HG03139 (cell line): ENCODE measurements at regions not wholly inside any gene's neighbourhood (a gene's known extent, or its start where the extent isn't known, plus 50 kb on each side); places are given as distances from the start of the nearest gene placed in this dataset.
"Not testable (repeated sequence)": the region's sequence is repeated elsewhere in the genome, so short reads cannot be mapped to it uniquely, and the experiment has no call there.

Experiments used
- ATAC-seq: cut with Tn5 transposase; IDR thresholded peaks from one replicate; pipeline ENCODE4 v1.9.1; 2021; ENCODE audit not compliant: unreplicated experiment

DNA sequence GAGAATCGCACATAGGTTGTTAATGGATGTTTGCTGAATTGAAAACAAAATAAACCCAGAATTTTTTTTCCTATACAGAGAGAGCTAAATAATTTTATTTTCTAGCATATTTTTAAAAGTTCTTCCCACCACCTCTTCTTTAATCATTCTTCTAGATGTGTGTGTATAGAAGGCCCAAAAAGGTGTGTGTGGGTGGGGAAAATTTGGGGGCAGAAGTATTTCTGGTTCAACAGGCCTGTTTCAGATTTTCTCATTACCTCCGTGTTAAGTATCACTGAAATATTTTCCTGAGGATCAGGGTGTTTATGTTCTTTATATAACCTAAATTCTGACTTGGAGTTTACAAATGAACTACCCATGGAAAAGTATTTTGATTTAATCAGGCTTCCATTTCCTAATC lies 144.2 kb upstream of the ZNF804B start:
- ATAC-seq = no peak

DNA sequence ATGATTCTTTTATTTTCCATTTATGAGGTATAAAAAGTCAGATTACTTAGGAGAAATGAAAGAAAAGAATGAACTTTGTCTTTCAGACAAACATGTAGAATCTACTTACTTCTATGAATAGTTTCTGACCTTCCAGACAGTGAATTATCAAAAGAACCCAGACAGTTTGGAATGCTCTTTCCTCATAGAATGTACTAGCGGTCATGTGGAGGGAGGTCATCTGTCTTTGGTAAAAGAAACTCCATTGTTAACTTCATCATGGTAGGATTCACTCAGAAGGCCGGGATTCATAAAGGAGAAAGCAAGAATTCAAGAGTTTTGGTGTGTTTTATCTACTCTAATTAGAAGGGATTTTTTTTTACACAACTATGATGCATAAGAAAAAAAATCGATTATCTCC lies 144.8 kb upstream of the ZNF804B start:
- ATAC-seq = no peak

DNA sequence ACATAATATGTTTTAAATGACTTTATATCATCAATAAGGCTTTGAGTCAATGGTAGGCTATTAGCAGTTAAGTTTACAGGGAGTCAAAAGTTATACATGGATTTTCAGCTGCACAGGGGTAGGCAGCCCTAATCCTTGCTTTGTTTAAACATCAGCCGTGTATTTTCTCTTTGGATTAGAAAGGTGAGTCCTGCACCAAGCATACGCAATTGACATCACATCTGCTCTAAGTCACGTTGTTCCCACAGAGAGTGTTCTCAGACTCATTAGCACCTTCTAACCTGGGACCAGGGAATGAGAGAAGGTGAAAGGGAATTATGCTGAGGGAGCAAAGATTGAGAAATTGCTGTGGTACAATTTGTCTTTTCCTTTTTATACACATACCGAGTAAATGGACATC lies 148.6 kb upstream of the ZNF804B start:
- ATAC-seq = no peak

DNA sequence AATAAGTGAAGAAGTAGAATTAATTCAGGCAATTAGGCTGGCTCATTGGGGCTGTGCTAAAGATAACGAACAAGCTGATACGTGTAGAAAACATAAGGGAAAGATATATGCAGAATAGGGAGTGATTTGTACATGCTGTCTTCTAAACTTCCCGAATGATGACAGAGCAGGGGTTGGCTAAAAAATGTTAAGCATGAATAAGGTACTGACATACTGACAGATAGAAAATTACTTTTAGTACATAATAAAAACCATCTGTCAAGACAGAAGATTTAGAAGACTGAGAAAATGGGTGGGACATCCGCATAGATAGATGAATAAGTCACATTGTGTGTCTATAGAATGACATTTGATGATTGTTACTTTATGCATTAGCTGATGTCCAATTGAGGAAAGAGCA lies 158.8 kb upstream of the ZNF804B start:
- ATAC-seq = no peak

DNA sequence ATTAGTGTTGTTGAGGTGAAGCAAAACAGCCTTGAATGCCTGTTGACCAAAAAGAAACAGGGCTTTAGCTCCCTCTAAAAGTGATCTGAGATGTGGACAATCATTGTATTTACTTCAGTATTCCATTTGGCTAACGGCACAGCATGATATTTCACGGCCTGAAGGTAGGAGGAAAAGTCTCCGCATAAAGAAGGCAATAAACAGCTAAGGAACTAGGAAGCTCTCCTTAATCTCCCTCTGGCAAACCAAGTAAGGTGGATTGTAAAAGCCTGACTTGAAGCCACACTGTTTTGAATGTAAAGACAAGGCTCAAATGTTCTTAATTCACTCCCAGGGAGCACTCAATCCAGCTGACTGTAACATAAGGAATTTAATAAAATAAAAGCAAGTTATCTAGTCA lies 160.0 kb upstream of the ZNF804B start:
- ATAC-seq = no peak

DNA sequence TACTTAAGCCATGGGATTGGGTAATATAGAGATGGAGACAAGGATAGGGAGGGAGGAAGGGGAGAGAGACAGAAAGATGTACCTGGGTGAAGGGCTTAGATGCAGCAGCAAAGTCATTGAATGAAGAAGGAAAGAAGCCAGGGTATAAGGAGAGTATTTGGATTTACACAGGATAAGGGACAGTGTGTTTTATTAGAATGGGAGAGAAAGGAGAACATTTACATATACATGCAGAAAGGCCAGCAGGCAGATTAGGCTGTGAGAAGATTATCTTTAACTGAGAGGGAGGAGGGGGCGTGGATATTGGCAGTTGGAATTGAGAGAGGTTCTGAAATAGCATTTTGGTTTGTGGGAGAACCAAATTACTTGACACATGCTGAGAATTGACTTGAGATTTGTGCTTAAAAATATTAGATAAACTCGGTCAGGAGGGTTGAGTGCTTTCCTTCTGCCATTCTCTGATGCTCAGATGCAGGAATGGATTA lies 161.5 kb upstream of the ZNF804B start:
- ATAC-seq = no peak

DNA sequence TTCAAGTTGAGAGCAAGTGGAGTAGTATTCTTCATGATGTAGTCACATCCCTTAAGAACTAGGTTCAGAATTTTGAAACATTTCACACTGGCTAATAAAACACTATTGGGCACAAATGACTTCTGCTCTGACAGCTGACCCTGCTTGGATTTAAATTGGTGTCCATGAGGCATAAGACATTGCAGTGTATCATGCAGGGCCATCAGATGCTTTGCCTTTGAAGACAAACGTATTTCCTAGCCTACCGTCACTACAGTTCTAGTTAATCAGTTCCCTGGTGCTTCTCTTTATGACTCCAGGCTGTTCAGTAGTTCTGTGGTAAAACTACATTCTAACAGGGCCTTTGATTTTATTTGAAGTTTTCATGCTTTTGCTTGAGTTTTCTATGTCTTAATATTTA lies 168.5 kb upstream of the ZNF804B start:
- no peak for ATAC-seq

DNA sequence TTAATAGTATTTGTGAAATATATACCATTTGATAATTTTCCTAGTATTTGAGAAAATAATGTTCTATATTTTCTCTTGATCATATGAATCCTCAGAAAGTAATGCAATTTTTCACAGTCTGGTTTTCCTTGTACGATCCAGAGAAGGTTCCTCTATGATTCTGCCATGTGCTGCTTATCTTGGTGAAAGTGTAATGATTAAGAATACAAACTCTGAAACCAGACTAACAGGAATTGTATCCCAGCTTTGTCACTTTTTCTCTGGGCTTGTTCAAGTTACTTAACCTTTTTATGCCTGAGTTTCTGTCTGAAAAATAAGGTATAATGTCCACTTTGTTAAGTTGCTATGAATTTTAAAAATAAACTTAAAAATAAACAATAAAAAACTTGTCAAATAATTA lies 169.6 kb upstream of the ZNF804B start:
- ATAC-seq = no peak

DNA sequence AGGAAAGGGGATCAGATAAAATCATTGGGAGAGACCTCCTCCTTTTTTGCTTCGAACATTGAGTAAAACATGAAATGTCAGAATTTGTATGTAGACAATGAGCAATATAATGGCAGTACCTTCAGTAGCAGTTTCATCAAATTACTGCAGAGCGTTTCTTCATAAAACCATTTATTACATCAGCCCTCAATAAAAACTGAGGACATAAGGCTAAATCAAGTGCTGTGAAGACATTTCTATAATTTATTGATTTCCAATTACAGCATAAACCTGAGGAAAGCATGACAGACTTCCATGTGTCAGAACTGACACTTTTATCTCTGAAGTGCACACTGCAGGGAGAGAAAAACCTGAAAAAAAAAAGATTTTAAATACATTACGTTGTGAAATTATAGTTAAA lies 172.6 kb upstream of the ZNF804B start:
- ATAC-seq = no peak

DNA sequence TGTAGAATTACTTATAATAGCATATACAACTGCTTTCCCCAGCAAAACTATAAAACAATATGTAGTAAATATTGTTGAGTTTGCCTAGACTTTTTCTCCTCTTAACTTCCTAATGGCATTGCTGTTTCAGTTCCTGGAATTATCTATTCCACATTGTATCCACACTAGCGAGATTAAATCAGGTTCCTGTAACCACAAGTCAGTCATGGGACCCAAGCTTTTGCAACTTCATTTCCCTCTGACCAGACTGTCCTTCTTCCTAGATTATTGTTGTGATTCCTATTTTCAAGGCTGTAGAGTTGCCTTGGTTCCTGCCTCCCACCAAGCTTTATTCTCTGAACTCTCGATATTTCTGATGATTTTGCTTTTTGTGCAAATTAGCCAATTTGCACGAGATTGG lies 173.3 kb upstream of the ZNF804B start:
- ATAC-seq = no peak

DNA sequence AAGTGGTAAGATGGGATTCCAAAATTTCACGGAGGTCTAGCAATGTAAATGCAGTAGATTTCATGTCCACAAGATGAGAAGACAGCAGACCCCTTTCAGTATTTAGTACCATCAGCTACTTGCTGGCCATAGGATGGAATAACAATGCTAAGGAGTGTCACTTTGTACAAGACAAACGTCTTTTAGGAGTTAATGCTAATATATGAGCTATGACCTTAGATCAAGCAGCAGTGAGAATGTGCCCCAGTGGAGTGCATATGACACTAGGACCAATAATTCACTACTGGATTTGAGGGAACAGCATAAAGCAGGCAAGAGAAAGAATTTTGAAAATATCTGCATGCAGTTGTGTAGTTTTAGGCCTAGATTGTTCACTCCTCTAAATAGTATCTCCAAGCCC lies 182.8 kb upstream of the ZNF804B start:
- no peak for ATAC-seq

DNA sequence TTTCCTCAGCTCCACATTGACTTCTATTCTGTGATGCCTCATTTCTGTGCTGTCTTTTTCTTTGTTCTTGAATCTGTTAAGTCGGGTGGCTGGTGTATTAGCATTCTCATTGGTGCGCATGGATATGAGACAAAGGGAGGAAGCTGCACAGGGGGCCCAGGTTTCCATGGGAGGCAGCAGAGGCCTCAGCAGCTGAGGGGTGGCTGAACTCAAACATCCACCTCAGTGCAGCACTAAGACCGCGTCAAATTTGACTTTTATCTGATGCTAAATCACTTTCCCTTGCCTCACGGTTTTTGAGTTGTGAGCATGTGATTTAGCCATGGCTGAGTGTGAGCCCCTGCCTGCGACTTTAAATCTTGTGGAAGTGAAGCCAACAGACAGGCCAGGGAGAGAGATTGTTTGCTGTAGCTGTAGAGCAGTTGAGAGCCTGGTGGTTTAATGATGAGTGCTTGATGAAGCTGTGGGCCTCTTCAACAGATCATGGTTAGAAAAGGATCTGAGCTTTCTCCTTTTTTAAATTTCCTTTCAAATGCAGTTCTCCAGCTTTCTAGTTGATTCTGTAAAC lies 193.3 kb upstream of the ZNF804B start:
- no peak for ATAC-seq

DNA sequence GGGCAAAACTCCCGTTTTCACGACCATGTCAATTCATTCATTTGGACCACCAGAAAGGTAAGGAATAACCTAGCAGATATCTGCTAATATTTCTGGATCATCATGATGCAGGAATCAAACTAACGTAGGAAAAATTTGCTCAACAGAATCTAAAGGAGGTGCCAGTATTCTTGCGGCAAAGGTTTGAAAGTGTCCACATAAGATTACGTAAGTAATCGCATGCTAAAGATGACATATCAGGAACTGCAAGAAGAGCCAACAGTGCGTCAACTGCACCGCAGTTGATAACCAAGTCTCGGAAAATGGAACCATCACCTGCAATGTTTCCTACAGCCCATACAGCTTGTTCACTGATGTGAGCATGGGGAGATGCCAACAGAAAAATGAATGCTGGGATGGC lies 194.1 kb upstream of the ZNF804B start:
- ATAC-seq = no peak

DNA sequence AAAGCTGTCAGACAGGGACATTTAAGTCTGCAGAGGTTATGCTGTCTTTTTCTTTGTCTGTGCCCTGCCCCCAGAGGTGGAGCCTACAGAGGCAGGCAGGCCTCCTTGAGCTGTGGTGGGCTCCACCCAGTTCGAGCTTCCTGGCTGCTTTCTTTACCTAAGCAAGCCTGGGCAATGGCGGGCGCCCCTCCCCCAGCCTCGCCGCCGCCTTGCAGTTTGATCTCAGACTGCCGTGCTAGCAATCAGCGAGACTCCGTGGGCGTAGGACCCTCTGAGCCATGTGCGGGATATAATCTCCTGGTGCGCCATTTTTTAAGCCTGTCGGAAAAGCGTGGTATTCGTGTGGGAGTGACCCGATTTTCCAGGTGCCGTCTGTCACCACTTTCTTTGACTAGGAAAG lies 203.1 kb upstream of the ZNF804B start:
- not testable (repeated sequence) for ATAC-seq

DNA sequence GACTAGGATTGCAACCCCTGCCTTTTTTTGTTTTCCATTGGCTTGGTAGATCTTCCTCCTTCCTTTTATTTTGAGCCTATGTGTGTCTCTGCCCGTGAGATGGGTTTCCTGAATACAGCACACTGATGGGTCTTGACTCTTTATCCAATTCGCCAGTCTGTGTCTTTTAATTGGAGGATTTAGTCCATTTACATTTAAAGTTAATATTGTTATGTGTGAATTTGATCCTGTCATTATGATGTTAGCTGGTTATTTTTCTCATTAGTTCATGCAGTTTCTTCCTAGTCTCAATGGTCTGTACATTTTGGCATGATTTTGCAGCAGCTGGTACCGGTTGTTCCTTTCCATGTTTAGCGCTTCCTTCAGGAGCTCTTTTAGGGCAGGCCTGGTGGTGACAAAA lies 204.7 kb upstream of the ZNF804B start:
- ATAC-seq = not testable (repeated sequence)

DNA sequence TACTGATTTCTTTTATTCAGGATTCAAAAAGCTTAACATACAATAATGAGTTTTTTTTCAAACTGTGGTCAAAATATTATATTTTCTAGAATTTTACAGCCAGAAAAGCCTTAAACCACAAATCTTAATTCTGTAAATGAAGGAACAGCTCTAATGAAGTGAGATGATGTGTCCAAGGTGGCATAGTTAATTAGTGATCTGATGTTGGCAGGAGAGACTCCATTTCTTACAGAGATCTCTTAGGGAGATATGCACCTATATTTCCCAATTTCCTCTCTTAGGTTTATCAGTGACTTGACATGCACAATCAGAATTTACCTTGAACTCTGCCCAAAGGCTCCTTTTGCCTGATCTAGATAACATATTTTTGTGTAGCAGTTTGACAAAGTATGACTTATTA lies 211.1 kb upstream of the ZNF804B start:
- ATAC-seq = no peak

DNA sequence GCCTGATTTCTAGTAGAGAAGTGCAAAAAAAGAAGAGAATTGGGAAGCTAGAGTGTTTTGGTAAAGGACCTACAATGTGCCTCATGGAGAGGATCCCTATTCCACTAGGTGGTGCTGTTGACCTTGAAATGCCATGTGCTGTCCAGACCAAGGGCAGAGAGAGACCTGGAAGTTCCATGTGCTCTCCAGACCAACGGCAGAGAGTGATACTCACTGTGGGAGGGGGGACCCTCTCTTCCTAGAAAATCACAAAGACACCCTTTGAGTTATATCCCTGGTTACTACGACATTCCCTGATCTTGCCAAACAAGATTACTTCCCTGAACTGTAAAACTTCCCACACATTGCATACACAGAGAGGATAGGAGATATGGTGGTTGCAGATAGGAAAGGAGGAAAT lies 212.7 kb upstream of the ZNF804B start:
- ATAC-seq = no peak

DNA sequence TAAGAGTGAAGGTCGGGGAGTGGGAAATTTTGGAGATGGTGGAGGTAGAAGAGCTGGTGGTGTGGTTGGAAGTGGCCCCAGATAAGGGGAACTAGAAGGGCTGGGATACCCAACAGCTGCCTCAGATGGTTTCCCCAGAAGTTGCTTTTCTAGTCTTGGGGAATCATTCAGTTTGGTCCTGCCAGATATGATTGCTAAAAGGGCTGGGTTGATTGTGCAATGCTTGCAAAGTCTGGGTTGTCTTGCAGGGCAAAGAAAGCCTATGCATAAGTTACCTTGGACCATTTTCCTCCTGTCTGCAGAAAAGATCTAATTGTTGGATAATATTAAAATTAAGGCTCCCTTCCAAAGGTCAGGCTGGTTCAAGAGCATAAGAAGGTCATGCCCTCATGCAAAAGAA lies 213.8 kb upstream of the ZNF804B start:
- ATAC-seq = no peak

DNA sequence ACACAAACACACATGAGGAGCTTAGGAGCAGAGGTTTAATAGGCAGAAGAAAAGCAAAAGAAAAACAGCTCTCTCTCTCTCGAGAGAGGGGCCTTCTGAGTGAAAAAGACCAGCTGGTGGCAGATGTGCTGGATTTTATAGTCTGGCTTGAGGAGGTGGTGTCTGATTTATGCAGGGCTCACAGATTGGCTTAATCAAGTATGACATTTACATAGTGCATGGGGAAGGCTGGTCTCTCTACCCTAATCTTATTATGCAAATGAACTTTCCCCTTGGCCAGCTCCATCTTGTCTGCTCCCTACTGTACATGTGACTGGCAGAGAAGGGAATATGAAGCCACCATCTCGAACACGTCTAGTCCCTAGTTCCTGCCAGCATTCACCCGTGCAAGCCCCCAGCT lies 219.5 kb upstream of the ZNF804B start:
- ATAC-seq = no peak

DNA sequence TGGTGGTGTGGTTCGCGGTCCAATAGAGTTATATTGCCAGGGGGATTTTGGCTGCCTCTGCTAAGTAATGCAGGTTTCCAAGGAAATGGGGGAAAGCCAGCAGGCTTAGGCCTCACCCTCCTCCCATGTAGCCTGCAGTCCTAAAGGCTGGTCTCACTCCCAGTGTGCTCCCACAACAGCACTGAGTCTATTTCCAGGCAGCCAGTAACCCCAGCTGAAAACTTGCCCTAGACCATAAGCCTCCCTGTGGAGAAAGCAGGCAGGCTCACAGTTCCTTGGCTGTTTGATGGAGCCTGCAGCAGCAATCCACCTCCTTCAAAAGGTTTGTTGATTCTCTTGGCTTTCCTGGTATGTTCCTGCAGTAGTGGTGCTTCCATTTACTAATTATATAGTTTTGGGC lies 220.0 kb upstream of the ZNF804B start:
- ATAC-seq = no peak

DNA sequence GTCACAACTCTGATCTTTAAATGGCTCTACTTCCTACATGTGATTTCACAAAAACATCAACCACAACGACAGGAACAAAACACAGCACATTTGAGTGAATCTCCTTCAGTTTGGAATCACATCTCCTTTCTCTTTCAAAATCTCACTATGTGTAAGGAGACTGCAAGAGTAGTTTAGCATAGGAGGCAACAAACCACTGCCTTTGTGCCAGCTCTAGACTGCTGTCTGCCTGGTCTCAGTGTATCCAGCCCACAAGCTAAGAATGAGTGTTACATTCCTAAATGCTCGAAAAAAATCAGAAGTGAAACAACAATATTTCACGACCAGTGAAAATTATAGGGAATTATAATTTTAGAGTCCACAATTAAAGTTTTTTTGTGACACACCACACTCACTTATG lies 217.0 kb upstream of the STEAP4 start:
- no peak for ATAC-seq

DNA sequence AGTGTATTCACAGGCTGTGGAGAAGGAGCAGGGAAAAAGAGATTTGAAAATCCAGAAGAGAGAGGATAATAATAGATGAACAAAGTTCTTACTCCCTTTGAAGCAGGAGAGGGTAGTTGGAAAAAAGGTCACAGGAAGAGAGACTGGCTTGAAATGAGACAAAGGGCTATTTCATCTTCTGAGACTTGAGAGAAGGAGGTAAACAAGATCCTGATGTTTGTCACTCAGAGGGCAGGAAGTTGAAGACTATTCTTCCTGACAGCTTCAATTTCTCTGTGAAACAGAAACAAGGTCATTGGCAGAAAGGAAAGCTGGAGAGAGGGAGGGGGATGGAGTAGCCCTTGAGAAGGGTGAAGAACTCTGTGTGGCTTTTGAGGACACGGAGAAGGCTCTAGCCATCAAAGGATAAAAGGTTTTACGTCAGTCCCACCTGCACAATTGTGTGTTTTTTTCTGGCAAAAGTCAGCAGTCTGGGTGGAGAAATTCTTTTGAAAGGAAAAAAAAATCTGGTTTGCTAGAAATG lies 216.1 kb upstream of the STEAP4 start:
- no peak for ATAC-seq

DNA sequence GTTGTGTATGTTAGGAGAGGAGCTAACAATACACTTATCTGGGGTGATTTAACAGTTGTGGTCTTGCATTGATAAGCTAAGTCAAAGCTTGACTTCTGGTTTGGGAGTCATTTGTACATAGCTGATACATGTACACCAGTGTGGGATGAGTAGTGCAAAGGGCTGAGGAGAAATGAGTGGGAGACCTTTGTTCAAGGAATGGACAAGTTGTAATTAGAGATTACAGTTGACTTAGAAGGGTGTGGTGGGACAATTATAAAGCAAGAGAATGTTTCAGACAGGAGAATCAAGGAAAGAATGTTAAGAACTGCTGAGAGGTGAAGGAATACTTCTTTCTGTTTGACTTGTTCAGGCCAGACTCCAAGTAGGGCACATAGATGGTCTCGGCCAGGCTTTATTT lies 209.7 kb upstream of the STEAP4 start:
- no peak for ATAC-seq
